ENCODE measurements at regions not wholly inside any gene's neighbourhood (a gene's known extent, or its start where the extent isn't known, plus 50 kb on each side); places are given as distances from the start of the nearest gene placed in this dataset.

- TF ChIP-seq CTCF (IDR thresholded peaks at IDR 0.05; ENCODE audit: poor library complexity) (no peak), EZH2phosphoT487 (IDR thresholded peaks at IDR 0.05; ENCODE audit: low read depth, severe bottlenecking, unreplicated experiment) (no peak)
Measured at GRCh38 chr17:14458724-14459123, 157.8 kb downstream of the HS3ST3B1 start.

Measured in hepatocyte (in vitro differentiated cells).